ENCODE measurements at regions not wholly inside any gene's neighbourhood (a gene's known extent, or its start where the extent isn't known, plus 50 kb on each side); places are given as distances from the start of the nearest gene placed in this dataset.

GRCh38 chr5:163838738-163839137 is 333.3 kb downstream of the MAT2B start:
- TF ChIP-seq CTCF (IDR thresholded peaks at IDR 0.05; ENCODE audit: low read depth, low read length, missing input control), result no peak
- no peak for TF ChIP-seq REST (IDR thresholded peaks at IDR 0.05)
- no peak for TF ChIP-seq MAX (IDR thresholded peaks at IDR 0.05)
- TF ChIP-seq RAD21 (IDR thresholded peaks at IDR 0.05), result no peak
- TF ChIP-seq TAF1 (conservative IDR thresholded peaks at IDR 0.05), result no peak
- TF ChIP-seq JUND (IDR thresholded peaks at IDR 0.05), result no peak
- no peak for TF ChIP-seq SP1 (IDR thresholded peaks at IDR 0.05)
- no peak for TF ChIP-seq FOXA1 (IDR thresholded peaks at IDR 0.05)
- no peak for TF ChIP-seq EGR1 (IDR thresholded peaks at IDR 0.05; ENCODE audit: low read depth in 2 of 2)
- no peak for TF ChIP-seq ATF3 (IDR thresholded peaks at IDR 0.05)
- TF ChIP-seq HNF4G (IDR thresholded peaks at IDR 0.05), result no peak
- no peak for TF ChIP-seq HNF4A (conservative IDR thresholded peaks at IDR 0.05)
- no peak for TF ChIP-seq NR2F2 (IDR thresholded peaks at IDR 0.05)

Data from liver (tissue), 3 donors.